IgD-negative memory B cell (primary cell): ENCODE measurements at regions not wholly inside any gene's neighbourhood (a gene's known extent, or its start where the extent isn't known, plus 50 kb on each side); places are given as distances from the start of the nearest gene placed in this dataset.
A peak's percentile ranks its signal among the peaks of the same experiment; 100 is the strongest.

ENCODE experiments used
- H3K27ac Mint-ChIP-seq, 3 donors: one replicate each; pipeline ENCODE4 v1.8.0; 2020 to 2022; ENCODE audit warnings: mild to moderate bottlenecking in 3 of 3, mixed read lengths in 3 of 3, moderate library complexity in 1 of 3
- H3K27me3 Mint-ChIP-seq: one replicate; pipeline ENCODE4 v1.8.0; 2021; ENCODE audit warnings: mixed read lengths
- H3K36me3 Mint-ChIP-seq: one replicate; pipeline ENCODE4 v1.8.0; 2020; ENCODE audit warnings: mild to moderate bottlenecking, mixed read lengths
- H3K4me1 Mint-ChIP-seq, 3 donors: one replicate each; pipeline ENCODE4 v1.8.0; 2020 to 2022; ENCODE audit warnings: mixed read lengths in 3 of 3, mild to moderate bottlenecking in 1 of 3
- H3K4me3 Mint-ChIP-seq, 4 donors: one replicate each; pipeline ENCODE4 v1.8.0; 2020 to 2022; ENCODE audit warnings: mild to moderate bottlenecking in 4 of 4, mixed read lengths in 4 of 4, moderate library complexity in 3 of 4
- H3K9me3 Mint-ChIP-seq, 3 donors: one replicate each; pipeline ENCODE4 v1.8.0; 2020 to 2021; ENCODE audit warnings: mixed read lengths in 3 of 3, mild to moderate bottlenecking in 1 of 3

DNA sequence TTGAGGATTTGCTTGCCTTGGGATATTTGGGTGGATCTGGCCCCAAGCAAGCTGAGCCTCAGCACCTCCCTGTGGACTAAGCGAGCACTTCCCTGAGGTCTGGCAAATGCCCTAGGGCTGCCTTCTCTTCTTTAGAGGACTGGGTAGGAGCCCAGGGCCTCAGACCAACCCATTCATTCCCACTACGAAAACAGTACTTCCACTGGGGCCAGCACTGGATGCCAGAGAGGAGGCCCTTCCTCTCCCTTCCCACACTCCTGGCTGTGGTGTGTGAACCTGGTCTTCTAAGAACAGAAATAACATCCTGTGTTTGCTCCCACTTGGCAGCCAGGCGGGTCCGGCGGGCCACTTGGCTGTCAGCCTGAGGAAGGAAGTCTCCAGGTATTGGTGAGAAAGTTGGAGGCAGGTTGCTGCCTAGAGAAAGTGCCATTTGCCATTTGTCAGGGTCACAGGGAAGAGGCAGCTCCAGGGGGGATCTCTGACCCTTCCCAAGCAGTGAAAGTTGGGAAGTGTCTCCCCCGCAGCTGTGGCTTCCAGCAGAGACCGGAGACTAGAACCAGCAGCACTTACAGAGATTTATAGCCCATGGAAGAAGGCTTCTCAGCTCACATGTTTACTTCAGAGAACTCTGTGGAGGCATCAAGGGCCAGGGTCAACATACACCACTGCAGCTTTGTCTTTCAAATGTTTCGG is 323.5 kb downstream of the SIPA1L2 start:
- Mint-ChIP-seq H3K4me3 (no peak overlapping the region), H3K4me1 (no peaks in the 10 kb centered on the region), H3K27ac (no peak overlapping the region), H3K27me3 (peaks cover 2% of the 10 kb centered on the region), H3K9me3 (peaks cover 0 to 4% (median 0%) of the 10 kb centered on the region in 3 donors), H3K36me3 (no peaks in the 10 kb centered on the region)

DNA sequence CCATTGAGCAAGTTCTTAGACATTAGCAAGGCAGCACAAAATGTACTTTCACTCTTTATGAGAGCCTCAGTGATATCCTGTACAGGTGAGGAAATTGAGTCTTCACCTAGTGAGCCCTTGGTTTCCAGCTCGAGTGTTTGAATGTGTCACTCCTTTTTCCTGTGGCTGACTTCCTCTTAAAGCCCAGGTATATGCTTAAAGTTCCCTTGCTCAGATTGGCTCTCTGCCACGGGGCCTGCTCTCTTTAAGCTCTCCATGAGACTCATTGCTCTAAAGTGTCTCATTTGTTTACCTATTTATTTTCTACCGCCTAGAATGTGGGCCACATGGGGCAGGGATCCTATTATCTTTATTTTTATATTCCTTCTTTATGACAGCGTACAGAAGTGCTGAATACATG is 324.9 kb downstream of the SIPA1L2 start:
- H3K36me3 Mint-ChIP-seq = no peaks in the 10 kb centered on the region
- H3K4me1 Mint-ChIP-seq = no peaks in the 10 kb centered on the region
- no peak overlapping the region for H3K4me3 Mint-ChIP-seq
- H3K9me3 Mint-ChIP-seq = no peaks in the 10 kb centered on the region
- H3K27ac Mint-ChIP-seq = no peak overlapping the region
- H3K27me3 Mint-ChIP-seq = peaks cover 2% of the 10 kb centered on the region

DNA sequence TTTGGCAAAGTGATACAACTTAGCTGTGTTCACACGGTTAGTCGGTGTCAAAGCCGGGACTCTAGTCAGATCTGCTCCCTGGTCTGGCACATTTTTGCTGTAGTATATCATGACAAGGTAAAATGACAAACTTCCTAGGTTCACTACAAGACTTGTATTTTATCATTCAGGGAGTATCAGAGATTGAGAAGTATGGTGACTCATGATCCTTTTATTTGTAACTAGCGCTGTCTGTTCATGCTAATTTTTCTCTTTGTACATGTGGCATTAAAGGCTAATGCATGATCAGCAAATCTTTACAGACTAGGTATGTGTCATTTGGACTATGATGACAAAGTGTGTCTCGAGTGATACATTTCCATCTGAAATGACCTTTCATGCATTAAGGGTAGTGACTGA is 326.7 kb downstream of the SIPA1L2 start:
- Mint-ChIP-seq H3K9me3 (peaks cover 0 to 4% (median 0%) of the 10 kb centered on the region in 3 donors), H3K27ac (no peak overlapping the region), H3K4me3 (no peak overlapping the region), H3K4me1 (no peaks in the 10 kb centered on the region), H3K27me3 (peaks cover 4% of the 10 kb centered on the region), H3K36me3 (no peaks in the 10 kb centered on the region)

DNA sequence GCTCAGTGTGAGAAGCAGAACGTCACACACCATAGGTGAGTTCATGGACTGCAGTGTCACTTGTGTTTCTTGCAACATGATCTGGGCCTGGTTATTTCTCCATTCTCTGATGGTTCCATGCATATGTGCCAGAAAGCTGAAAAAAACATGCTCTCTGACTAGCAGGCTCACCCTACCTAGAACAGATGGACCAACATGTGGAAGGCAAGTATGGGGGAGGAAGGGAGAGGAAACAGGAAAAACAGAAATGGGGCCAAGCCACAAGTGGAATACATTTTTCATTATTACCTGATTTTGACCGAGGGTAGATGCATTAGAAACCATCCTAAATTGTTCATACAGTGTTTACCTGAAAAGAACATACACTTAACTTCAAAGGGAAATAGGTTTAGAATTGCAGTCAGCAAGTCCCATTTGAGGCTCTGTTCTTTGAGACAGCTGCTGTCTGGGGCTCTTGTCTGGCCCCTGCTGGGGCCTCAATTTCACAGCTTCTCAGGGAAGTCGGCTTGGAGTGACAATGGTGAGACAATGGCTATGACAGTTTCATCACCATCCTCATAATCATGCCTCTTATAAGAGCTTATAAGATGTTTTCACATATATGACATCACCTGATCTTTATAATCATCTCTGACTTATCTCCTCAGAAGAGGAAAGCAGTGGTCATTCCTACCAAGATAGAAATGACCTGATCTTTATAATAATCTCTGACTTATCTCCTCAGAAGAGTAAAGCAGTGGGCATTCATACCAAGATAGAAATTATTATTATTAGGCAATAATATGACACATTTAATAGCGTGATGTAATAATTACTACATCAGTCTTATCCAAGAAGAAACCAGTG is 327.3 kb downstream of the SIPA1L2 start:
- Mint-ChIP-seq H3K36me3 (no peaks in the 10 kb centered on the region), H3K4me3 (no peak overlapping the region), H3K4me1 (no peaks in the 10 kb centered on the region), H3K27ac (no peak overlapping the region), H3K27me3 (peaks cover 4% of the 10 kb centered on the region), H3K9me3 (peaks cover 0 to 4% (median 0%) of the 10 kb centered on the region in 3 donors)

DNA sequence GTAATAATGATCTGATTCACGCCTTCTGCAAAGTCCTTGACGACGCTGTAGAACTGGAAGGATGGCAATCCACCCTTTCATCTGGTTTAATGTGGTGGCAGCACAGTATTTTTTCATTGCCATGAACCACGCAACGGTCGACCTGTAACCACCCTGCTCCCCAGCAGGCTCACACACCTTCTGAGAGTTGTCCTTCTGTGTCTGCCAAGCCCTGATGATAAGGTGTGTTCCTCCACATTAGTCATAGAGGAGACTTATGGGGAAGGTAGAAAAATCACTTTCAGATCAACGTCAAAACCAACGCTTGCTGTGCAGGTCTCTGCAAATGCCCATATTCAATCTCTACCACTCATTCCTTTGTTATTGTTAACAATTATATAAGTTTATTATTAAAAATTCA is 328.7 kb downstream of the SIPA1L2 start:
- Mint-ChIP-seq H3K27ac (no peak overlapping the region), H3K4me1 (no peaks in the 10 kb centered on the region), H3K27me3 (peaks cover 4% of the 10 kb centered on the region), H3K36me3 (no peaks in the 10 kb centered on the region), H3K4me3 (no peak overlapping the region), H3K9me3 (peaks cover 0 to 4% (median 0%) of the 10 kb centered on the region in 3 donors)

DNA sequence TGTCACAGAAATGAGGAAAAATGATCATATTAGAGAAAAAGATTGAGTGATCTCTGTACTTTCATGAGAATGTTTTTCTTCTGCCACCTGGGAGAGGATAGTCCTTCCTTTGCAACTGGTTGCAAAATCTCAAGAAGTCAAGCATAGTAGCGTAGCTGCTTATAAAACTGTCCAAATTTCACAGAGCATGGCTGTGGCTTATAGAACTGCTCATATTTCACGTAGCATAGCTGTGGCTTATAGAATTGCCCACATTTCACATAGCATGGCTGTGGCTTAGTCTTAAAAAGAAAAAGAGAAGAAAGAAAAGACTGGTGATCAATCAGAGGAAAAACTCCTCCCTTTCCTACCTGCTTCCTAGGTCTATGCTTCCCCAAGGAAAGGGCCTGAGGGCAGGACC is 329.5 kb downstream of the SIPA1L2 start:
- Mint-ChIP-seq H3K4me1 (no peaks in the 10 kb centered on the region), H3K9me3 (peaks cover 0 to 4% (median 0%) of the 10 kb centered on the region in 3 donors), H3K4me3 (no peak overlapping the region), H3K27ac (no peak overlapping the region), H3K36me3 (no peaks in the 10 kb centered on the region), H3K27me3 (peaks cover 4% of the 10 kb centered on the region)

DNA sequence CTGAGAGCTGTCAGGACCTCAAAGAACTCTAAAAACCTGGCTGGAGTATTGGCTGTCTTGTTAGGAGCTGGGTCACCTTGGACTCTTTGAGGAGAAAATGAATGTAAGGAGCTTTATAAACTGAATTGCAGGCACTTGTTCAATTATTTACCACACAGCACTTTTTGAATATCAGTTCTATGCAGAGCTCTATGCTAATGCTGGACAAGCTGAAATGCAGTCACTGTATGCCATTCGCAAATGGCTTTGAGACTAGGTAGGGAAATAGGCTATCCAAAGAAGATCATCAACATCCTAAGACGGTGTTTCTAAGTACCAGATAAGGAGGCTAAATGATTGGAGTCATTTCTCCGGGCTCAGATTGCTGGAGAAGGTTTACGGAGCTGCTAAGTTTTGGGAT is 333.5 kb downstream of the SIPA1L2 start:
- H3K27me3 Mint-ChIP-seq = peaks cover 3% of the 10 kb centered on the region
- no peaks in the 10 kb centered on the region for H3K4me1 Mint-ChIP-seq
- H3K9me3 Mint-ChIP-seq = peaks cover 0 to 4% (median 0%) of the 10 kb centered on the region in 3 donors
- no peak overlapping the region for H3K27ac Mint-ChIP-seq
- H3K4me3 Mint-ChIP-seq = no peak overlapping the region
- H3K36me3 Mint-ChIP-seq = no peaks in the 10 kb centered on the region

DNA sequence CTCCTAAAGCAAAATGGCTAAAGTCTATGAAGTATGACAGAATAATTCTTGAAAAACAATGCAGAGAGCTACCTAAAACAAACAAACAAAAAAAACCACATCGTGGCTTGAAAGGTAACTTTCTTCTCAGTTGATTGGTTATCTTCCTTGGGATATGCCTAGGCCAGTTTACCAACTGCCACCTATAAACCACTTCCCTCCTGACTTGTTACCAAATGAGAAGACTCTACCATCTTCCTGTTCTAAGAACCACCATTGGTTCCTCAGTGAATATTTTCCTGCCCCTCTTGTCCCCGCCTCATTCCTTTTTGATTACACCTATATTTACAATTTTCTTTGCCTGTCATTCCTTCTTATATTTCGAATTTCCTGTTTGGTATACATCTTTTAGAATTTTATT is 336.6 kb downstream of the SIPA1L2 start:
- Mint-ChIP-seq H3K4me1 (no peaks in the 10 kb centered on the region), H3K9me3 (peaks cover 0 to under 1% (median 0%) of the 10 kb centered on the region in 3 donors), H3K4me3 (no peak overlapping the region), H3K27me3 (no peaks in the 10 kb centered on the region), H3K27ac (no peak overlapping the region), H3K36me3 (no peaks in the 10 kb centered on the region)

DNA sequence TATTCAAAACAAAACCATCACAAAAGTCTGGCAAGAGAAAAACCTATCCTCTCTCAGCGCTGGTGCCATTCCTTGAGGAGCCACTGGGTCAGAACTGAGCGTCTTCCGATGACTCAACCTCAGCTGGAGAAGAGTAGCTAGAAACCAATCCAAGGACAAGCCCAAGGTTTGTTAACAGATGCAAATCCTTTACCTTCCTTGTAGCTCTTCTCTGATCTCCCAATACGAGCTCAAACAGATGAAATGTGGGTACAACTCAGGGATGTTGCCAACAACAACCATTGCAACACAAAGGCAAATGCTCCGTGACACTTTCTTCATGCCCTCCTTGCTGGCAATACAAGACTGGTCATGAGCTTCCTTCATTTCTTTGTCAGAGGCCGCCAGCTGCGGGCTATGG is 337.1 kb downstream of the SIPA1L2 start:
- Mint-ChIP-seq H3K4me1 (no peaks in the 10 kb centered on the region), H3K9me3 (no peaks in the 10 kb centered on the region), H3K4me3 (no peak overlapping the region), H3K27ac (no peak overlapping the region), H3K27me3 (no peaks in the 10 kb centered on the region), H3K36me3 (no peaks in the 10 kb centered on the region)

DNA sequence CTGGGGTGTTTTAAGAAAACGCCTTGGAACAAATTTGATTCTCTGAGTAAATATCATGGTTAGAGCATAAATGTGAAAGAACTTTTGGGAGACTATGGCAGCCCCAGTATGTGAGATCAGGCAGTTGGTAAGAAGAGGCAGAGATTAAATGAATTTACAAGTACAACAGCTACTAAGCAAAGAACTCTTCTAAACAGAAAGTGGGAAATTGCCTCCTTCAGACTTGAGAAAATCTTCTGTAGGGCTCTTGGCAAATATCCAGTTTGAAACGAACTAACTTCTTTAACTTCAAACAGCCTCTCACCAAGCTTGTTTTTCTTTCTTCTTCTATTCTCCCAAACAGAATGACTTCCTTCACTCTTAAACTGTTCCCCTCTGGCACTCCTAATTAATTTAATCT is 337.7 kb downstream of the SIPA1L2 start:
- H3K27ac Mint-ChIP-seq = peak overlapping the region in 1 of 3 donors; percentile 3
- no peaks in the 10 kb centered on the region for H3K4me1 Mint-ChIP-seq
- H3K4me3 Mint-ChIP-seq = no peak overlapping the region
- no peaks in the 10 kb centered on the region for H3K36me3 Mint-ChIP-seq
- no peaks in the 10 kb centered on the region for H3K27me3 Mint-ChIP-seq
- no peaks in the 10 kb centered on the region for H3K9me3 Mint-ChIP-seq

DNA sequence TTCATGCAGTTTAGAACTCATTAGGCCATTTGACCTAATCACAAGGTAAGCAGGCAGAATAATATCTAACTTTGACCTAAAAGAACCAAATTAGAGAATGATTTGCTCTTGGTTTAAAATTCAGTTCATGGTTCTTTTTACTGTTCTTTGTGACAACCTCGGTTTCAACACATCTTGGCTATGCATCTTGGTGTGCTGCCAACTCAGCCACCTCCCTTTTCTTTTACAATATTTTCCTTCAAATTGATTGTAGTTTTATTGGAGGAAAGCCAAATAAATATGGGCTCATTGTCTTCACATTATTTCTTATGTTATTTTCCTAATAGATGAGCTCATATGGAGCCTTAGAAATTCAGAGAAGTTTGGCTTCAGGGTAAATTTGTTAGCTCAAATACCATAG is 338.3 kb downstream of the SIPA1L2 start:
- Mint-ChIP-seq H3K27ac (no peak overlapping the region), H3K36me3 (no peaks in the 10 kb centered on the region), H3K4me3 (no peak overlapping the region)

DNA sequence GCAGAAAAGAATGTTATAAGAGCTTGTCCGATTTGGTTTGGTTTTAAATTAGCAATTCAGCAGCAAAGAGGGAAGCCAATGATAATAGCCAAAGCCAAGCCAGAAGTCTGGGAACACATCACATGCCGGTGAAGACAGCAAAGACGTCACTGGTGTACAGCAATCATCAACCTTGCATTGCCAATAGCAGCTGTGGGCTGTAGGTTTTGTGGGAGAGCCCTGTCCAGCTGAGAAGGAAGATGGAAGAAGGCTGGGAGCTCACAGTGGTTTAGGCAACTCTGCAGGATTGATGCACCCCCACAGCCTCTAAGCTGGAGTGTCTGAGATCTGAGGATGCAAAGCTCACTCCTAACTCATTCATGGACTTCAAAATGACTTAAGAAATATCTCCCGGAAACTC is 338.7 kb downstream of the SIPA1L2 start:
- Mint-ChIP-seq H3K4me1 (no peaks in the 10 kb centered on the region), H3K9me3 (no peaks in the 10 kb centered on the region), H3K27me3 (no peaks in the 10 kb centered on the region), H3K36me3 (no peaks in the 10 kb centered on the region), H3K27ac (no peak overlapping the region), H3K4me3 (no peak overlapping the region)

More for the DNA sequence above, 338.3 kb downstream of the SIPA1L2 start:
- Mint-ChIP-seq H3K4me1 (no peaks in the 10 kb centered on the region), H3K9me3 (no peaks in the 10 kb centered on the region), H3K27me3 (no peaks in the 10 kb centered on the region)

DNA sequence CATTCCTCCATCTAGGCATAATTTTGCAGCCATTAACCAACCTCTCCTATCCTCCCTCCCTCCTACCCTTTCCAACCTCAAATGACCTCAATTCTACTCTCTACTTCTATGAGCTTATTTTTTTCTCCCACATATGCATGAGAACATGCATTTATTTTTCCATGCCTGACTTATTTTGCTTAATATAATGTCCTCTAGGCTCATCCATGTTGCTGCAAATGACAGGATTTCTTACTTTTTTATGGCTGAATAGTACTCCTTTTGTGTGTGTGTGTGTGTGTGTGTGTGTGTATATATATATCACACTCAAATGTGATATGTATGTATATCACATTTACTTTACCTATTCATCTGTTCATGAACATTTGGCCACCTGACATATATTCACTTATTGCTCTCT is 339.4 kb downstream of the SIPA1L2 start:
- no peaks in the 10 kb centered on the region for H3K27me3 Mint-ChIP-seq
- H3K9me3 Mint-ChIP-seq = no peaks in the 10 kb centered on the region
- no peak overlapping the region for H3K27ac Mint-ChIP-seq
- H3K4me1 Mint-ChIP-seq = no peaks in the 10 kb centered on the region
- no peak overlapping the region for H3K4me3 Mint-ChIP-seq
- H3K36me3 Mint-ChIP-seq = no peaks in the 10 kb centered on the region

DNA sequence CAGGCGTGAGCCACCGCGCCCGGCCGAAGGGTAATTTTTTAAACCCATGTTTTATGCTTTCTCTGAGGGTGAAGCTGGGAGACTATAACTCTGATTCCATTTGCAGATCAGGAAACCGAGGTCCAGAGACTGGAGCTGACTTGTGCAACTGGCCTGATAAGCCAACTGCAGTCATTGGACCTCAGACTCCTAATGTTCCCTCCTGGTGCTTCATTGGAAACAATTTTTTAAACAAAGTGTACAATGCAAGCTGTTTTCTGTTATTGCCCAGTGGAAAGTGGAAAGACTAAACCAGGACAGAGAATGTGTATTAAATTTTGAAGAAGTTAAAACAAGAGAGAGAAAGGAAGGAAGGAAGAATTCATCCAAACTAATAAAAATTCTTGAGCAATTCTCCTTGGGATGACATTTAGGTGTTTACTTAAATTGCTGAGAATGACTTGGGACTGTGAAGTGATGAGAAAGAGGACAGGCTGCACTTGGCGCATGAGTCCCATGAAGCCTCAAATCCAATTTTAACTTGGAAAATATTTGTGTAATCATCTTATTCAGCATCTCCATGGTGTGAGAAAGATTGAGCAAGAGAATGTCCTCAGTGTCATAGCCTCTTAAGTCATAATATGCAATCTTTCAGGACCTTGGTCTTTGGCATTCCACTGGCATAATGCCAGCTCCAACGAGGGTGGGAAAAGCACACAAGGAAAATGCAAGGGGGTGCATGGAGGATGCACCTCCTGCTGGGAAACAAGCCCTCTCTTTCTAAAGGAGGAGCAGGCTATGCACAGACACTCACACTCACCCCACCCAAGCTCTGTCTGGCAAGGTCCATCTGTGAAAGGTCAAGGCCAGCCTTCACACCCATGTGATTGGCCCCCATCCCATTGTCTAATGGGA is 342.0 kb downstream of the SIPA1L2 start:
- Mint-ChIP-seq H3K4me1 (no peaks in the 10 kb centered on the region), H3K36me3 (no peaks in the 10 kb centered on the region), H3K27ac (no peak overlapping the region), H3K4me3 (no peak overlapping the region), H3K27me3 (no peaks in the 10 kb centered on the region), H3K9me3 (no peaks in the 10 kb centered on the region)

DNA sequence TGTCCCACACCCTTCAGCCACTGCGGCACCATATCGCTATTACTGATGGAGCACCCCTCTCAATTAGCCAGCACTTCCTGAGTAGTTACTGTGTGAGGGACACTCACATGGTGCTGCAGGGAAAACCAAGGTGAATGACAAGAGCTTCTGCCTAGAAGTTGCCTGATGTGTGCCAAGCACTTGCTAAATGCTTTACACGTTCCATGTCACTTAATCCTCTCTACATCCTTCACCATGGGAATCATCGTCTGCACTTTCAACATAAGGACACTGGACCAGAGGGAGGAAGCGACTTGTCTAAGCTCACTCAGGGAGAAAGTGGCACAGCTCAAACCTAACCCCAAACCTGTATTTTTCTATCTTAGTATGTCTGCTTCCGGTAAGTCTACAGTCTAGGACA is 344.8 kb downstream of the SIPA1L2 start:
- Mint-ChIP-seq H3K9me3 (no peaks in the 10 kb centered on the region), H3K4me3 (no peak overlapping the region), H3K36me3 (no peaks in the 10 kb centered on the region), H3K4me1 (no peaks in the 10 kb centered on the region), H3K27me3 (no peaks in the 10 kb centered on the region), H3K27ac (no peak overlapping the region)
